ENCODE measurements at regions not wholly inside any gene's neighbourhood (a gene's known extent, or its start where the extent isn't known, plus 50 kb on each side); places are given as distances from the start of the nearest gene placed in this dataset.

GRCh38 chr1:227453631-227454355 is 109.6 kb upstream of the ZNF678 start:
- no peak for DNase-seq (ENCODE audit: low read depth)
- Histone ChIP-seq H3K36me3 (ENCODE audit: control insufficient read depth, insufficient read depth, low read length) (no peaks in the 10 kb centered on the region), H3K27me3 (ENCODE audit: control insufficient read depth, insufficient read depth, low read length) (peaks cover 8% of the 10 kb centered on the region), H3K4me3 (ENCODE audit: low read depth, low read length) (no peak overlapping the region)
- TF ChIP-seq, protein P1, sequence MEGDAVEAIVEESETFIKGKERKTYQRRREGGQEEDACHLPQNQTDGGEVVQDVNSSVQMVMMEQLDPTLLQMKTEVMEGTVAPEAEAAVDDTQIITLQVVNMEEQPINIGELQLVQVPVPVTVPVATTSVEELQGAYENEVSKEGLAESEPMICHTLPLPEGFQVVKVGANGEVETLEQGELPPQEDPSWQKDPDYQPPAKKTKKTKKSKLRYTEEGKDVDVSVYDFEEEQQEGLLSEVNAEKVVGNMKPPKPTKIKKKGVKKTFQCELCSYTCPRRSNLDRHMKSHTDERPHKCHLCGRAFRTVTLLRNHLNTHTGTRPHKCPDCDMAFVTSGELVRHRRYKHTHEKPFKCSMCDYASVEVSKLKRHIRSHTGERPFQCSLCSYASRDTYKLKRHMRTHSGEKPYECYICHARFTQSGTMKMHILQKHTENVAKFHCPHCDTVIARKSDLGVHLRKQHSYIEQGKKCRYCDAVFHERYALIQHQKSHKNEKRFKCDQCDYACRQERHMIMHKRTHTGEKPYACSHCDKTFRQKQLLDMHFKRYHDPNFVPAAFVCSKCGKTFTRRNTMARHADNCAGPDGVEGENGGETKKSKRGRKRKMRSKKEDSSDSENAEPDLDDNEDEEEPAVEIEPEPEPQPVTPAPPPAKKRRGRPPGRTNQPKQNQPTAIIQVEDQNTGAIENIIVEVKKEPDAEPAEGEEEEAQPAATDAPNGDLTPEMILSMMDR (IDR thresholded peaks at IDR 0.05; ENCODE audit: insufficient read depth, low read length, poor library complexity, severe bottlenecking), result no peak

DNA sequence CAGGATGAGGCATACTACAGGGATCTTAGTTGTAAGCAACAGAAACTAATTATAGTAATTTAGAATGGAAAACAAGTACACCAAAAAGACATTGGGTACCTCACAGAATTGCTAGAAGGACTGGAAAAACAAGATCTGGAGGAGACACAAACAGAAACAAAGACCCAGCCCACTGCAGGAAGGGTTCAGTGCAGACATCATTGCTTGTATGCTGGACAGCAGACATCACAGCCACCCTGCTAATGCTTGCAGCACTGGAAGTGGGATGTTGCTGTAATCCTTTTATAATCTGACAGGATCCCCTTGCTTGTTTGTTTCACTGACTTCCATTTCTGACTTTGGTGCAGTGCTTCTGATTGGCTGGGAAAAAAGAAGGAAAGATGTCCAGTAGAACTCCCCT is 111.4 kb upstream of the ZNF678 start:
- no peak overlapping the region for H3K4me3 ChIP-seq (ENCODE audit: low read depth, low read length)
- H3K36me3 ChIP-seq (ENCODE audit: control insufficient read depth, insufficient read depth, low read length), result no peaks in the 10 kb centered on the region
- TF ChIP-seq, protein P1 (IDR thresholded peaks at IDR 0.05; ENCODE audit: insufficient read depth, low read length, poor library complexity, severe bottlenecking), result no peak
- H3K27me3 ChIP-seq (ENCODE audit: control insufficient read depth, insufficient read depth, low read length), result peaks cover 8% of the 10 kb centered on the region
- DNase-seq (ENCODE audit: low read depth), result no peak

- no peak for DNase-seq (ENCODE audit: low read depth)
- Histone ChIP-seq H3K27me3 (ENCODE audit: control insufficient read depth, insufficient read depth, low read length) (peaks cover 8% of the 10 kb centered on the region), H3K36me3 (ENCODE audit: control insufficient read depth, insufficient read depth, low read length) (no peaks in the 10 kb centered on the region), H3K4me3 (ENCODE audit: low read depth, low read length) (no peak overlapping the region)
- TF ChIP-seq, protein P1 (IDR thresholded peaks at IDR 0.05; ENCODE audit: insufficient read depth, low read length, poor library complexity, severe bottlenecking), result no peak
Observed at GRCh38 chr1:227451057-227451456, 112.3 kb upstream of the ZNF678 start.

- Histone ChIP-seq H3K27me3 (ENCODE audit: control insufficient read depth, insufficient read depth, low read length) (peaks cover 8% of the 10 kb centered on the region), H3K4me3 (ENCODE audit: low read depth, low read length) (no peak overlapping the region), H3K36me3 (ENCODE audit: control insufficient read depth, insufficient read depth, low read length) (no peaks in the 10 kb centered on the region)
- TF ChIP-seq, protein P1 (IDR thresholded peaks at IDR 0.05; ENCODE audit: insufficient read depth, low read length, poor library complexity, severe bottlenecking), result no peak
- DNase-seq (ENCODE audit: low read depth), result no peak
Observed at GRCh38 chr1:227450489-227450888, 112.9 kb upstream of the ZNF678 start.

DNA sequence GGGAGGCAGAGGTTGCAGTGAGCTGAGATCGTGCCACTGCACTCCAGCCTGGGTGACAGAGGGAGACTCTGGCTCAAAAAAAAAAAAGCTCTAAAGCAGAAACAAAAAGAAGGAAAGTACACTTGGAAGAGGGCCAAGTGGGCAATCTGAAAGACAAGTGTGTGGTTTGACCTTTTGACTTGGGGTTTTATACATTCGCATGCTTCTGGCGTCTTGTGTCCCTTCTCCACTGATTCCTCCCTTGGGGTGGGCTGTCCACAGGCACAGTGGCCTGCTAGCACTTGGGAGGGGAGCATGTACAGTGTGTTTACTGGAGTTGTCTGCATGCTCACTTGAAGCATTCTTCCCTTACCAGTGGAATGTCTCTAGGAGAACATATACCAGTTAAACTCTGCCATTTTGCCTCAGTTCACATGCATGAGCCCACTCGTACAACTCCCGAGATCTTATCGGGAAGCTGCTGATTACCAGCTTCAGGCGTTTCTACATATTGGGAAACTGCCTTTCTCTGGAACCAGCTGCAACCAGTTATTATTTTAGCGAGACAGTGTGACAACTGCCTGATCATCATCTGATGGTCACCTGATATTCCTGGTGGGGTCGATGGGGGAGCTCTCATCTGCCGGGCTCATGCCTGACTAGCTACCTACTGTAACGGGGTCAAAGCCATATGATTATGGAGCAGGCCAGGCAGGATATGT is 113.5 kb upstream of the ZNF678 start:
- Histone ChIP-seq H3K27me3 (ENCODE audit: control insufficient read depth, insufficient read depth, low read length) (peaks cover 8% of the 10 kb centered on the region), H3K36me3 (ENCODE audit: control insufficient read depth, insufficient read depth, low read length) (no peaks in the 10 kb centered on the region), H3K4me3 (ENCODE audit: low read depth, low read length) (no peak overlapping the region)
- TF ChIP-seq, protein P1 (IDR thresholded peaks at IDR 0.05; ENCODE audit: insufficient read depth, low read length, poor library complexity, severe bottlenecking), result no peak
- no peak for DNase-seq (ENCODE audit: low read depth)

All from kidney epithelial cell (primary cell).